ENCODE measurements at regions not wholly inside any gene's neighbourhood (a gene's known extent, or its start where the extent isn't known, plus 50 kb on each side); places are given as distances from the start of the nearest gene placed in this dataset.

- POLR2A ChIA-PET, result no interaction called here
- no peak overlapping the region for H2AFZ ChIP-seq (ENCODE audit: low read length)
Measured at GRCh38 chr18:39840406-39840805, 2114.6 kb upstream of the PIK3C3 start.

GRCh38 chr18:39839782-39840181, 2115.3 kb upstream of the PIK3C3 start:
- H3K36me3 ChIP-seq (ENCODE audit: insufficient read depth, low read length), result no peaks in the 10 kb centered on the region
- POLR2A ChIA-PET, result no interaction called here
- no peak overlapping the region for H3K4me3 ChIP-seq (ENCODE audit: low read depth, low read length, poor library complexity, severe bottlenecking)
- H4K20me1 ChIP-seq (ENCODE audit: insufficient read depth, low read length), result no peaks in the 10 kb centered on the region
- no peaks in the 10 kb centered on the region for H3K79me2 ChIP-seq (ENCODE audit: insufficient read depth, low read depth, low read length)
- no peaks in the 10 kb centered on the region for H3K4me1 ChIP-seq (ENCODE audit: insufficient read depth, low read length, poor library complexity, severe bottlenecking)
- DNase-seq (ENCODE audit: low spot score), result no peak
- TF ChIP-seq CTCF (conservative IDR thresholded peaks at IDR 0.05; ENCODE audit: low read length) (no peak), EZH2phosphoT487 (IDR thresholded peaks at IDR 0.05; ENCODE audit: borderline replicate concordance, low read depth, low read length) (no peak)
- BruUV-seq (replicated peaks), result no TSS peak
- no peak overlapping the region for H3K27ac ChIP-seq (ENCODE audit: low read depth, low read length, poor library complexity, severe bottlenecking)
- H3K4me2 ChIP-seq (ENCODE audit: low read length), result no peak overlapping the region
- CTCF ChIA-PET (ENCODE audit: unreplicated experiment), result no interaction called here
- no peaks in the 10 kb centered on the region for H3K9me3 ChIP-seq (ENCODE audit: low read length)
- intact Hi-C loops (cut with micrococcal nuclease; ENCODE audit: unreplicated experiment), result no loop called here
- no peak overlapping the region for H2AFZ ChIP-seq (ENCODE audit: low read length)
- no peaks in the 10 kb centered on the region for H3K9me2 ChIP-seq (ENCODE audit: insufficient read depth, low read length)

More at GRCh38 chr18:39840406-39840805, 2114.6 kb upstream of the PIK3C3 start:
- TF ChIP-seq CTCF (conservative IDR thresholded peaks at IDR 0.05; ENCODE audit: low read length) (no peak), EZH2phosphoT487 (IDR thresholded peaks at IDR 0.05; ENCODE audit: borderline replicate concordance, low read depth, low read length) (no peak)
- H3K27ac ChIP-seq (ENCODE audit: low read depth, low read length, poor library complexity, severe bottlenecking), result no peak overlapping the region
- H3K9me3 ChIP-seq (ENCODE audit: low read length), result no peaks in the 10 kb centered on the region
- no TSS peak for BruUV-seq (replicated peaks)
- H3K4me1 ChIP-seq (ENCODE audit: insufficient read depth, low read length, poor library complexity, severe bottlenecking), result no peaks in the 10 kb centered on the region
- intact Hi-C loops (cut with micrococcal nuclease; ENCODE audit: unreplicated experiment), result no loop called here
- no peak overlapping the region for H3K4me2 ChIP-seq (ENCODE audit: low read length)
- H4K20me1 ChIP-seq (ENCODE audit: insufficient read depth, low read length), result no peaks in the 10 kb centered on the region
- H3K9me2 ChIP-seq (ENCODE audit: insufficient read depth, low read length), result no peaks in the 10 kb centered on the region
- H3K4me3 ChIP-seq (ENCODE audit: low read depth, low read length, poor library complexity, severe bottlenecking), result no peak overlapping the region
- no peak for DNase-seq (ENCODE audit: low spot score)
- H3K36me3 ChIP-seq (ENCODE audit: insufficient read depth, low read length), result no peaks in the 10 kb centered on the region
- no peaks in the 10 kb centered on the region for H3K79me2 ChIP-seq (ENCODE audit: insufficient read depth, low read depth, low read length)
- CTCF ChIA-PET (ENCODE audit: unreplicated experiment), result no interaction called here

- no peak overlapping the region for H3K4me3 ChIP-seq (ENCODE audit: low read depth, low read length, poor library complexity, severe bottlenecking)
- no peaks in the 10 kb centered on the region for H3K79me2 ChIP-seq (ENCODE audit: insufficient read depth, low read depth, low read length)
- H3K9me3 ChIP-seq (ENCODE audit: low read length), result no peaks in the 10 kb centered on the region
- POLR2A ChIA-PET, result no interaction called here
- H2AFZ ChIP-seq (ENCODE audit: low read length), result no peak overlapping the region
- no peak overlapping the region for H3K27ac ChIP-seq (ENCODE audit: low read depth, low read length, poor library complexity, severe bottlenecking)
- H3K4me1 ChIP-seq (ENCODE audit: insufficient read depth, low read length, poor library complexity, severe bottlenecking), result no peaks in the 10 kb centered on the region
- no peaks in the 10 kb centered on the region for H4K20me1 ChIP-seq (ENCODE audit: insufficient read depth, low read length)
- intact Hi-C loops (cut with micrococcal nuclease; ENCODE audit: unreplicated experiment), result no loop called here
- BruUV-seq (replicated peaks), result no TSS peak
- CTCF ChIA-PET (ENCODE audit: unreplicated experiment), result no interaction called here
- no peaks in the 10 kb centered on the region for H3K36me3 ChIP-seq (ENCODE audit: insufficient read depth, low read length)
- H3K4me2 ChIP-seq (ENCODE audit: low read length), result no peak overlapping the region
- no peak for DNase-seq (ENCODE audit: low spot score)
- no peak for TF ChIP-seq EZH2phosphoT487 (IDR thresholded peaks at IDR 0.05; ENCODE audit: borderline replicate concordance, low read depth, low read length)
- TF ChIP-seq CTCF (conservative IDR thresholded peaks at IDR 0.05; ENCODE audit: low read length), result no peak
- no peaks in the 10 kb centered on the region for H3K9me2 ChIP-seq (ENCODE audit: insufficient read depth, low read length)
Measured at GRCh38 chr18:39838831-39839230, 2116.2 kb upstream of the PIK3C3 start.
